NCI-H2107 (cell line): ENCODE measurements at regions not wholly inside any gene's neighbourhood (a gene's known extent, or its start where the extent isn't known, plus 50 kb on each side); places are given as distances from the start of the nearest gene placed in this dataset.

Experiments
- DNase-seq: peaks from one replicate; lab custom pipeline; 2025; lab: John Stamatoyannopoulos, UW

DNA sequence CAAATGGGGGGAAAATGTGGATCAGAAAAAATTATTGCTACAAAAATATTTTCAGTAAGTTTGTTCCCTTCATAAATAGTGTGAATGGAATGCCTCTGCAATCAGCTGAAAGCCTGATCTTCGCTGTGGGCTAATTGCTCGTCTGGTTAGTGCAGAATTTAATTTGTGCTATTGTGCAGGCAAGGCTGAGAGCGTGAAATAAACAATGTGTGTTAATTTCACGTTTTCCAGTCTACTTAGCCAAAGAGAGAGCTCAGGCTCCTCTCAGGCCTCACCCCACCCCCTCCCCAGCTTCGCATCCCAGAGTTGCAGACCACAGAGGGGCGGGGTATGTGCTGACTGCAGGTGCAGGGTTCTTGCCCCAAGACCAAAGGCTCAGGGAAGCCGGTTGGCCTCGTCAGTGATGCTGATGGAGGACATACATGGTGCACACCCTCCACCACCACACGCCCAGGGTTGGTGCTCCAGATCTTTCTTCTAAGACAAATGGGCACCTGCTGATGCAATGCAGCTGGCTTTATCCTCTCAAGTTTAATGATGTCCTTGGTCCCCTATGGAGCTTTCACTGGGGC lies 302.6 kb upstream of the SLC14A2 start:
- no peak for DNase-seq

DNA sequence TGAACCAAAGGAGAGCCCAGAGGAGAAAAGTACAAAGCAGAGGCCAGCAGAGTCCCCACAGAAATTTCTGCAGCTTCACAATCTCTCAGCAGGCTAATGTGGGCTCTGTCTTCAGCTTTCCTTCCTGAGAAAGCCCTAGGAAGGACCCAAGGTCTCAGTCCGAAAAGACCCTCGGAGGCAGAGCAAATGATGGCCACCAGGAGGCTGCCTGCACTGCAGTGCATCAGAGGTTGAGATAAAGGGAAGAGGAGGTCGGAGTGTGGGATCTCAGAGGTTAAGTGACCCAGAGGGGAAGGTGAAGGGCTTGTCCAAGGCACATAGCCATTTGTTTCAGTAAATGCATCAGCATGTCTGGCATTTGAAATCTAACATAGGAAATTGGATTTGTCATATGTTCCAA lies 299.1 kb upstream of the SLC14A2 start:
- DNase-seq, result no peak

DNA sequence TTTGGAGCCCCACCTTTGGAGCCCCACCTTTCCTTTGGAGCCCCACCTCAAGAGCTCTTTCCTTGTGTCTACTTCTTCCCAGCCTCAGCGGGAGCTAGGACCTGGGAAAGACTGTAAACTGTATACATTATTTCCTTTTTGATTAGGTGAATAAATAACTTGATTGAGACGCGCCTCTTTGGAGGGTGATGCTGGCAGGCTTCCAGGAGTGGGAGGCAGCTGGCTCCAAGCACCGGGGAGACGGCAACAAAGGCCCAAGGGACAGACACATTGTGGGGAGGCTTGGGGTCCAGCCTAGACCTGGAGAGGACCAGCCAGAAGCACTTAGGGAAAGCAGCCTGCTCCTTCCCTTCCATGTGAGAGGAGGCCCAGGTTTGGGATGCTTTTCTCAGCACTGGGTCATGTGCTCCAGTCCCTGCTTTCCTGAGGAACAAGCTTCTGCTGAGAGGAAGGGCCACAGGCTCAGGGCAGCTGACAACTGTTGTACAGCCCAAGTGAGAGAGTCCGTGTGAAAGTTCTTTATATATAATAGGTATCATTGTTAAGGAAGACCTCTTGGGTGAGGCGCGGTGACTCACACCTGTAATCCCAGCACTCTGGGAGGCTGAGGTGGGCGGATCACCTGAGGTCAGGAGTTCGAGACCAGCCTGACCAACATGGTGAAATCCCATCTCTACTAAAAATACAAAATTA lies 297.2 kb upstream of the SLC14A2 start:
- DNase-seq, result no peak

DNA sequence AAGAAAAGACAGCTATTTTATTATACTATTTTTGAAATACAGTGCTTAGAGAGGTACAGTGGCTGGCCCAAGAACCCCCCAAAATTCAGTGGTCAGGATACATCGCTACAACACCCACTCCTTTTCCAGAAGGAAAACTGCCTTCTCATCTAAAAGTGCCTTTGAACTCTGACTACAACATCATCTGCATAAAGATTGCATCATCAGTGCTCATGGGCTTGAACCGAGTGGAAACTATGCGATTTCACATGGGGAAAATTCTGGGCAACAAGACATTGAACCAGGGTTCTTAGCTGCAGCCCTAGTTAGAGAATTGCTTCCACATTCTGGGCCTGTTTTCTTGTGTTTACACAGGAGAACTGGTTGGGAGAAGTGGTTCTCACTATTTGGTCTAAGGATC lies 294.6 kb upstream of the SLC14A2 start:
- no peak for DNase-seq

DNA sequence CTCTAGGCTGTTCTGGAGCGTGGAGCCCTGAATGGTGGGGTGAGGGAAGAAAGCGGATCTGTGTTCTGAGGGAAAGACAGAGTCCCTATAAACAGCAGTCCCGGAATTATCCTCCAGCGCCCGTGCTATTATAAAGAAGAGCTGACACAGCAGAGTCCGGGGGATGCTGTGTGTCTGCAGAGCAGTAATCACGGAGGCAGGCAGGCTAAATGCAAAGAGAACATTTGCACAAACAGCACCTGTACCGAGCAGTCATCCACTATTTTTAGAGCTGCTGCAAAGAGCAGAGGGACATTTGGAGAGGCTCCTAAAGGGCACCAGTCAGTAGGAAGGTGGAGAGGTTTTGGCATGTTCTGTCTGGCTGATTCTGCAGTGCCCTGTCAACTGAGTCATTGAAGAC lies 293.8 kb upstream of the SLC14A2 start:
- DNase-seq, result no peak

DNA sequence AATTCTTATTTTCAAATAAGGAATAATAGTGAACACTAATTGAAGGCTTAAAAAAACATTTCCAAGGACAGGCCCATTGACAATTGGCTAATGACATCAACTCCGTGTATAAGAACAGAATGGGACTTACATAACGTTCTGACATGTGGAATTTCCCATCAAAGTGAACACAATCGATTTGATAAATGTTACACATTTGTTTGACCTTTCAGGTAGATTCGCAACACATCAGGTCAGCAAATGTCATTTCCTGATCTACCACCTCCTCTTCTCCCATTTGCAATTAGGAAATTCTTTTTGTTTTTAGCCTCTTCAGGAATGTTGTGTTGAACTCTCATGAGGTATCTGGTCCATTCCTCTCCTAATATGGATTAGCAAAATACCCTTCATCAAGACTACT lies 292.9 kb upstream of the SLC14A2 start:
- no peak for DNase-seq

DNA sequence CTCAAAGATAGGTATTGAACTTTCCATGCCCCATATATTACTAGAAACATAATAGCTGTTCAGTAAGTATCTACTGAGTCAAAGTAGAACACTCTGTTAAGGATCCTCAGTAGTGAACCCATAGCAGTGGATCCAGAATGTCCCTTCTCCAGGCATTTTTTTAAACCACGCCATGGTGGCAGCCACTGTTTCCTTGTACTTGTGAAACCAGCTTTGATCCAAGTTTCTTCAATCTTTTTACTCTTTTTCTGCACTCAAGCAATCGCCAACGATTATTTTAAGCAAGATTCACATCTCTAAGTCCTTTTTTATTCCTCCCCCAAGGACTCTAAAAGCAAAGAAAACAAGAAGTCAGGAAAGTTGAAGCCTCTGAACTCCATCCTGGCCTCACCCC lies 291.2 kb upstream of the SLC14A2 start:
- DNase-seq, result no peak

DNA sequence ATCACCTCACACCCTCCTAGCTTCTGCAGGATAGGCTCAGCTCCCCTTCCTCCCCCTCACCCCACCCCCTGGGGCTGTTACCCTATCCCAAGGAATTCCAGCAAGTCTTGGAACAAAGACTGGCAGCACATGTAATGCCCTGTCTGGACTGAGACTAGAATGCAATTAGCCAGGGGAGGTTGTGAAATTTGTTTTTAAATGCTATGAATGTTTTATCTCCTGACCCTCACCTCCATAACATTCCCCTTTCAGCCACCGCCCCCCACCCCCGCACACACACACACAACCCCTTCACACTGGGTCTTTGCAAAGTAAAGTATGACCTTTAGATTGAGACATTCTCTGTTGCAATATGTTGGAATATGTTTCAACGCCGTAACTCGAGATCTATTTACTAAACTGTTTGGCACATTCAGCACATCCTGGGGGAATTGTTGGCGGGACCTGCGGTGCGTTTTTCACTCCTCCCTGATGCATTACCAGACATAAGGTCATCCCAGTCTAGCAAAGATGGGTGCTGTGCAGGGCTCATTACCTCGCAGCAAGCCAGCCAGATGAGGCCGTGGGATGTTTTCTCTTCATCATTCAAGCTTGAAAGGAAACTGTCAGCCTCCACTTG lies 290.7 kb upstream of the SLC14A2 start:
- peak; percentile 54 for DNase-seq

DNA sequence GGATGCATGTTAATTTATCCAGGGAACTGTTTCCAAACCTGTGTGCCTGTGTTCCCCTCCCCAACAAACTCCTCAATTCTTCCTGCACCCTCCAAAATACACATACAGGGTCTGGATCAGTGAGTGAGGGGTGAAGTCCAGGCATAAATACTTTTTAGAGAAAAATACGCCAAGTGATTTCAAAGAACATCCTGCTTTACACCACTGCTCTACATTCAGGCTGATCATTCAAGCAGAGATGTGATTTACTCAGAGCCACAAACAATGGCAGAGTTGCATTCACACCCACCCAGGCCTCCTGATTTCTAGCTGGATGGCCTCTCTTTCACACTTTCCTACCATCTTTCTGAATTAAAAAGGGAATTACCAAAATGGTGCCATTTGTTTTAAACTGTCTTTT lies 289.5 kb upstream of the SLC14A2 start:
- DNase-seq, result no peak

DNA sequence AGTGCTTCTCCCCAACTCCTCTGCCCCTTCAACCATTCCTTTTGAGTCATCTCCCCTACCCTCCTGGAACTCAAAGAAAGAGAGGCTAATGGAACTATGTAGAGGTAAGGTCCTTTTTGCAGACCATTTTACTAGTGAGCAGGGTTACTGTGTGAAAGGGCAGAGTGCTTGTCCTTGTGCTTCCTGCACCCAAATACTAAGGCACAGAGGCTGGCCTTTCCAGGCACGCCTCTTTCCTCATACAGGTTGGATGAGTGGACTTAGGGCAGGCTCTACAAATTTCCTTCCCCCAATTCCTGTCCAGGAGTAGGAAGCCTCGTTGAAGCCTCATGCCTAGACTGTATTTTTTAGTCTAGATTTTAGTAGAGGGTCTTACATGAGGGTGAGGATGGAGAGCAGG lies 288.8 kb upstream of the SLC14A2 start:
- DNase-seq, result no peak

DNA sequence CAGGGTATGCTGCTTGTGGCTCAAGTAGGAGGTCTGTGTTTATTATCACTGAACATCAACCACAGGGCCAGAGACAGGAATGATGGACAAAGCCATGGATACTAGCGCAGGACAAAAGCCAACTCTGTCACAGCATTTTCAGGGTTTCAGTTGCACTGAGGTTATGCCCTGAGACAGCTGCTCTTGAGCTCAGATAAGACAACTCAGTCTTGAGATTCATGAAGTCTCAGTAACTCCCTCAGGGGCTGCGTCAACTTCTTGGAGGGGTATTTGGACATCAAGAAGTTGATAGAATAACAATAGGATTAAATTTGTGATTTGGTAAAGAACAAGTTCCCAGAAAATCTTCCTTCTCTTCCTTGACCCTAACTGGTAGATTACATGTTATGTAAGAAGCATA lies 287.0 kb upstream of the SLC14A2 start:
- no peak for DNase-seq

DNA sequence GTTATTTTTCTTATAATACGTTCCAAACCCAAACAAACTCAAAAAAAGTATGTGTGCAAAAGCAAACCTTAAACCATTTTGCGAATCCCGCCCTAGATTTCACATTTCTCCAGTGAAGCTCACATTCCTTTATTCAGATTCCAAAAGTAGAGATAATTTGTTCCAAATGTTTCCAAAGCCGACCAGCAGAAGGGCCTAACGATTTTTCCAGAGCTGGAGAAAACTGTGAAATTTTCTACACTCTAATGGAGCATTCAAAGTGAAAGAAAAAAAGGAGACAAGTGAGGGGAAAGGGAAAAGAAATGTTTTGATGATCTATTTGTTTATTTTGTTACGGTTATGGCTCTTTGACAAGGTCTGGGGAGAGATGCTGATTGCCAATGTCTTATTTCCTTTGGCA lies 286.5 kb upstream of the SLC14A2 start:
- no peak for DNase-seq

DNA sequence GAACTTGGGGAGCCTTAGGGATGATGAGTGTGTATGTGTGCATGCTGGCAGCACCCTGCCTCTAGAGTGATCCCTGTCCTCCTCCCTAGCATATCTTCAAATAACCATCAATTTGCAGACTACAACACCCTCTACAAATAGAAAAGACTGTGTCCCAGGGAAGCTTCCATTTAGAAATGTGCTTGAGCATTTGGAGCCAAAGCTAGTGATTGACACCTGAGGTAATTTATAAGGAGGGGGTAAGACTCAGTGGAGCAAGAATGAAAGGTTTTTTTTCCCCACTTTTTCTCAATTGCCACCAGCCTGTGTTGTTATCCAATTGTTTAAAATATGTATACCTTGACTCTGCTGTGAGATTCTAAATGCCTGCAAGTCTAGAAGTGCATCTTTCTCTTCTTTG lies 286.0 kb upstream of the SLC14A2 start:
- DNase-seq, result no peak

DNA sequence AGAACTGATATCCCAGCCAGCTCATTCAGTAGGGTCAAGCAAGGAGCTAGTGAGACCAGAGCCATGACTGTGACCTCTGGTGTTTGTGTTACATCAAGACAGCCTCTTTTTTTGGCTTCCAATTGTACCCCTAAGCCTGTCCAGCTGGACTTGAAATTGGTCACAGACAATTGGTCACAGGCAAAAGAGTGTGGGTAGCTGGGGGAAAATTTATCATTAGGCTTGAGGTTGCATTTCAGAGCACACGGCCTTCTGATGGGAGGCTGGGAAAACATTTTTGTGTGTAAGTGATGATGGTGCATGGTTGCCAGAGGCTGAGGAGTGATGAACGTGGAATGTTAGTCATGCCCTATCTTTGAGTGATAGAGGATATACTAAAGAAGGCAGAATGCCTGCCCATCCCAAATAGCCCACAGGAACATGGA lies 285.1 kb upstream of the SLC14A2 start:
- DNase-seq, result no peak

DNA sequence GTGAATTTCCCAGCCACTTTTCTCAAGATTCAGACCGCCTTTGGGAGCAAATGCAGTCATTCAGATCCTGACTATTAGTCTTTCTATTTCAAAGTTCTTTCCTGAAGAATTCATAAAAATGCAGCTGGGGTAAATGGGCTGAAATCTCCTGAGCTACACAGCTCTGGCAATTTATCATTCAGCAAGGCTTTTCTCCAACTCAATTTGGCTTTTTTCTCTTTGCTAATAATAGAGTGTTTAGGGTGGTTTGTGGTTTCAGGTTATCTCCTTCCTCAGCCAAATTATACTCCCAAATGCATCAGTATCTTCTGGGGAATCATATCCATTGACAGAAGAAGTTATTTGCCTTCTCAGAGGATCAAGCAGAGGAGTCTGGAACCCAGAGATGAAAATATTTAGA lies 282.4 kb upstream of the SLC14A2 start:
- no peak for DNase-seq

DNA sequence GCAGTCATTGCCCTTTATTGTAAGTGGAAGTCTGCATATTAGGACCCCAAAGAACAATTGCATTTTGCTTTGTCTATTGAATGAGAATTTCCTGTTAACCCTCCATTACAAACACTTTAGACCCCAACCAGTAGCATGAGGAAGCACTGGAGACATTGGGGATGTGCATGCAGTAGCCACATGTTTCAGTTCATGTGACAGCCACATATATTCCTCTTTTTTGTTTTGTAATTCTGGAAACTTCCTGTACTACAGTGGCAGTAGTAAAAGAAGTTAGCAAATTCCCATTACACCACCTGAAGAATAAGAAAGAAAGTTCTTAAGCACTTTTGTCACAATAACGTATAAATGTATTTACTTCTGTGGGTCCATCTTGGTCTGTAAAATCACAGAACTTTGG lies 281.1 kb upstream of the SLC14A2 start:
- no peak for DNase-seq

DNA sequence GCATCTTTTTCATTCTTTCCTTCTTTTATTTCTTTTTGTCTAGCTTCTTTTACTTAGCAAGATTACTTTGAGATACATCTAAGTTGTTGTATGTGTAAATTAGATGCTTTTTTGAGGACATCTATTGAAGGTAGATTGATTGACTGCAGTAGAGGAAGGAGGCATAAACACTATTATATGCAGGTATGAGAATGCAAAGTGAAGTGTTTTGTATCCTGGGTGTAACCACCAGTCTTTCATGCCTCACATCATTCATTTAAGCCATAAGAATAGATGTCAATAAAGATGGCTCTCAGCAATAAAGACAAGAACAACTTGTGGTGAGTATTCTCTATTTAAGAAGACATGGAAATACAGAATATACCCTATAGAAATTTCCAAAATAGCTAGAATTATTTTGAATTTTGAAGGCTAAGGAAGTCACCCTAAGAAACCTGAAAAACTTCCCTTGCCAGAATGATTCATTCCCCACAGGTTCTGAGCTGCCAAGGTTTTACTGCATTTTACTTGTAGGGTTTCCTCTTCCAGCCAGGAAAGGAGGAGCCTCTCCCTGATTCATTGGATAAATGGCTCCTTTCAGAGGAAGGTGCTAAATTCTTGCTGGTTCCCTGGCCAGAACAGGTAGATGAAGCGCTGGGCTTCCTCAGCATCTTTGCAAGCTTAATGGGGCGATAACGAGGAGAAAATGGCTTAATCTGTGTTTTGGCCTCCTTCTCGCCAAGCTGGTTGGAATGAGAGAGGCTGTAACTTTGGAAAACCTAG lies 279.8 kb upstream of the SLC14A2 start:
- DNase-seq, result no peak

DNA sequence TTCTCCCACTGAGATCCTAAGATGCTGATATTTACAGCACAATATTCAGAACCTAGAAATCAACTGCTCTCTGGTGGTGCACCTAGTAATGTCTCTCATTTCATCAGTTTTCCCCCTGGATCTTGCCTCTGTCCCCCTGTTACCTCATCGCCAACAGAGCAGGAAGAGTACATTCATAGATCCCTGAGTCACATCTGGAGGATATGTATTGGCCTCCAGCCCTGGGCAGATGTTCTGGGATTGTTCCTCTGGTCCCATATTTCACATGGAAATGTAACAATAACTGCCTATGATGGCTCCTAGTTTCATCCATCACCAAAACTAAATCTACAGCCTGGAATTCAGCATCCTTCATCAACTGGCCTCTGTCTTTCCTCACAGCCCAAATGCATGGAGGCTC lies 278.8 kb upstream of the SLC14A2 start:
- DNase-seq, result no peak

DNA sequence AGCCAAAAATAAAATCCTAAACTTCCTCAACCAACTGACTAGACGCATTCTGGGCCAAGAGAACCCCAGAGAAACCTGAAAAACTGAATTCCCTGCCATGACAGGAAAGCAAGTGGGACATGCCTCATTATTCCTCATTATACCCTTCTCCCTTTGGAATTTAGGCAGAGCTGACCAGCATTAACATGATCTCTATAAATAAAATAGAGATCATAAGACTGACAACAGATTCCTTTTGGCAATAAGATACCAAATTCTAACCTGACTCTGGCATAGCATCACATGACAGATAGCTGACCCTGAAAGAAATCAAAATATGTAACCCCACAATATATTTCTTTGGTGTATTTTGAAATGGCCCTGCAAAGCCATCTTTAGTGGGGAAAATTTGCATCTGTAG lies 277.8 kb upstream of the SLC14A2 start:
- DNase-seq, result no peak

DNA sequence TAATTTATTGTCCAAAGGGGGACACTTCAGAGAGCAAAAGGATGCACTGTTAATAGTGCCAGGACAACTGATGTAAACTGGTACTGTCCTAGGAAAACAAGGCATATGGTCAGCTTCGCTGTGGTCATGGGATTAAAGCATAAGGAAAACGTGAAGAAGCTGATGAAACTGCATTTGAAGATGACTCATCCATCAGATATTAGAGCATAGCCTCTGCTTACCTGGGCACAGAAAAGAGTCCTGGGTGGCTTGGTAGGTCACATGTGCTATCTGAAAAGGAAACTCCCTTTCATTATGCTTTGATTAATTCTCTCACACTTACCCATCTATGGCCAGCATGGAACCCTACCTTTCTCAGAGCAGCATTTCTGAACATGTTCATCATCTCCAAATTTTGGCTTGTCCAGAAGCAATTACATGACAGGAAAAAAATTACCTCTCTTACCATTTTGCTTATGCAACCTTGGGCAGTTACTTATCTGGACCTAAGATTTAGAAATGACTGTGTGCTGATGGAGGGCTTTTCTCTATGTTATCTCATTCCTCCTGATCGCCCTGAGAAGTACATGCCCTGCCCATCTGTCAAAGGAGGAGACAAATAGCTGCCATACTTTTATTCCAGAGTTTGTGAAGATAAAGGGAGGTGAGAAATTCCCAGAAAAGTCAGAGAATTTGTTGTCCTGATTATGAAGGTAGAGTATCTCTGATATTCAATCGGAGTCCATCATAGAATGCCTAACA lies 275.3 kb upstream of the SLC14A2 start:
- no peak for DNase-seq

DNA sequence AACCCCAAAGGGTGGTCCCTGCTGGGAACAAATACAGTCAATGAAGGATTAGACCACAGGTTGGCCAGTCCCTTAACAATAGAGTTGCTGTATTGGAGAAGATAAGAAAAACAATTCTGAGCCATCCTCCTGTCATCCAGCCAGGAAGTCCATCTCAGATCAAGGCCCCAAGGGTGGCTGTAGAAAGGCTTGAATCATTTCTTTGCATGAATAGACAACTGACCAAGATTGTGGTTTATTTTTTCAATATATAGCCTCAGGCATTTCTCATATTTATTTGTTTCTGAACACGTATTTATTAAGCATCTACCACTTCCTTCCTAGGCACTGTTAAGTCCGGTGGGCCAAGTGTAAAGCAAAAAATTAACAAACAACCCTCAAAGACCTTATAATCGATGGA lies 274.4 kb upstream of the SLC14A2 start:
- no peak for DNase-seq

DNA sequence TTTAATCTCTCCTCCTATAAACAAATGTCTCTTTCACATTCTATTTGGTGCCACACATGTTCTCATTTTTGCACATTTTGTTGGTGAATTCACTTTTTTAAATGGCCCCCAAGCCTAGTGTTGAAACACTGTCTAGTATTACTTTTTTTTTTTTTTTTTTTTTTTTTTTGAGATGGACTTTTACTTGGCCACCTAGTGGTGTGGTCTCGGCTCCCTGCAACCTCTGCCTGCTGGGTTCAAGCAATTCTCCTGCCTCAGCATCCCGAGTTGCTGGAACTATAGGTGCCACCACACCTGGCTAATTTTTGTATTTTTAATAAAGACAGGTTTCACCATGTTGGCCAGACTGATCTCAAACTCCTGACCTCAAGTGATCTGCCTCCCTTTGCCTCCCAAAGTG lies 273.8 kb upstream of the SLC14A2 start:
- DNase-seq, result no peak
